Fibroblast of lung (primary cell): ENCODE measurements at regions not wholly inside any gene's neighbourhood (a gene's known extent, or its start where the extent isn't known, plus 50 kb on each side); places are given as distances from the start of the nearest gene placed in this dataset.

Source experiments
- DNase-seq, 2 donors: peaks; one replicate each; pipeline versions ENCODE4 v3.0.0 to v3.0.0-alpha.2; 2010; ENCODE audit warnings: low read depth in 2 of 2
- H2AFZ ChIP-seq: 2 replicates; pipeline ENCODE4 v1.5.1; 2012; ENCODE audit warnings: low read length, control low read depth, inconsistent platforms
- H3K27ac ChIP-seq: 2 replicates; pipeline ENCODE4 v1.5.1; 2011; ENCODE audit warnings: low read length, control low read depth; ENCODE audit not compliant: insufficient read depth
- H3K27me3 ChIP-seq: 2 replicates; pipeline ENCODE4 v1.5.1; 2011; ENCODE audit warnings: mild to moderate bottlenecking, low read length; ENCODE audit not compliant: control insufficient read depth, insufficient read depth
- H3K36me3 ChIP-seq: 2 replicates; pipeline ENCODE4 v1.5.1; 2011; ENCODE audit warnings: low read length; ENCODE audit not compliant: control insufficient read depth, insufficient read depth
- H3K4me1 ChIP-seq: 2 replicates; pipeline ENCODE4 v1.5.1; 2011; ENCODE audit warnings: low read length; ENCODE audit not compliant: control insufficient read depth, insufficient read depth; ENCODE audit errors: extremely low read depth
- H3K4me2 ChIP-seq: 2 replicates; pipeline ENCODE4 v1.5.1; 2011; ENCODE audit warnings: low read length, control low read depth; ENCODE audit not compliant: insufficient read depth; ENCODE audit errors: extremely low read depth
- H3K4me3 ChIP-seq, 4 experiments: fragments of 200-600 bp in 1 of 4; sonication (generic) in 1 of 4; replicated peaks in 1 of 4; 2 replicates each; pipeline ENCODE4 v1.5.1; 2011 to 2016; ENCODE audit warnings: low read length in 4 of 4, low read depth in 3 of 4, mild to moderate bottlenecking in 3 of 4, control low read depth in 2 of 4, inconsistent platforms in 1 of 4, mixed read lengths in 1 of 4; ENCODE audit not compliant: insufficient read depth in 1 of 4; ENCODE audit errors: control extremely low read depth in 1 of 4
- H3K79me2 ChIP-seq: 2 replicates; pipeline ENCODE4 v1.5.1; 2012; ENCODE audit warnings: mild to moderate bottlenecking, low read length, inconsistent platforms; ENCODE audit not compliant: control insufficient read depth, insufficient read depth
- H3K9ac ChIP-seq: 2 replicates; pipeline ENCODE4 v1.5.1; 2011; ENCODE audit warnings: mild to moderate bottlenecking, low read length, control low read depth; ENCODE audit not compliant: insufficient read depth
- H3K9me3 ChIP-seq: 2 replicates; pipeline ENCODE4 v1.5.1; 2012; ENCODE audit warnings: low read depth, low read length; ENCODE audit not compliant: control insufficient read depth, insufficient read depth
- H4K20me1 ChIP-seq: 2 replicates; pipeline ENCODE4 v1.5.1; 2011; ENCODE audit warnings: low read length; ENCODE audit not compliant: control insufficient read depth, insufficient read depth; ENCODE audit errors: extremely low read depth
- CTCF ChIP-seq, 2 donors: IDR thresholded peaks in 1 of 2; conservative IDR thresholded peaks in 1 of 2; 1 replicate in 1 of 2; 2 replicates in 1 of 2; pipeline ENCODE4 v1.5.1; 2011 to 2012; ENCODE audit warnings: low read length in 2 of 2, control low read depth in 1 of 2, inconsistent platforms in 1 of 2, low read depth in 1 of 2, mild to moderate bottlenecking in 1 of 2
- EZH2 ChIP-seq: IDR thresholded peaks from 2 replicates; pipeline ENCODE4 v1.5.1; 2012; ENCODE audit warnings: low read length, control low read depth, mild to moderate bottlenecking; ENCODE audit errors: missing control alignments

- Histone ChIP-seq H3K9ac (no peak overlapping the region), H3K27me3 (no peaks in the 10 kb centered on the region), H4K20me1 (no peaks in the 10 kb centered on the region), H3K36me3 (no peaks in the 10 kb centered on the region), H3K4me3 (no peak overlapping the region), H3K4me2 (no peak overlapping the region), H3K4me1 (peaks cover 16% of the 10 kb centered on the region), H3K27ac (no peak overlapping the region), H3K79me2 (no peaks in the 10 kb centered on the region), H3K9me3 (no peaks in the 10 kb centered on the region), H2AFZ (no peak overlapping the region)
- TF ChIP-seq CTCF (conservative IDR thresholded peaks at IDR 0.05 in 1 of 2, IDR thresholded peaks at IDR 0.05 in 1 of 2; ENCODE audit: low read depth in 1 of 2, low read length in 2 of 2): no peak
- TF ChIP-seq EZH2: no peak
- DNase-seq: no peak
Observed at GRCh38 chr9:91122755-91123154, 239.0 kb downstream of the AUH start.

DNA sequence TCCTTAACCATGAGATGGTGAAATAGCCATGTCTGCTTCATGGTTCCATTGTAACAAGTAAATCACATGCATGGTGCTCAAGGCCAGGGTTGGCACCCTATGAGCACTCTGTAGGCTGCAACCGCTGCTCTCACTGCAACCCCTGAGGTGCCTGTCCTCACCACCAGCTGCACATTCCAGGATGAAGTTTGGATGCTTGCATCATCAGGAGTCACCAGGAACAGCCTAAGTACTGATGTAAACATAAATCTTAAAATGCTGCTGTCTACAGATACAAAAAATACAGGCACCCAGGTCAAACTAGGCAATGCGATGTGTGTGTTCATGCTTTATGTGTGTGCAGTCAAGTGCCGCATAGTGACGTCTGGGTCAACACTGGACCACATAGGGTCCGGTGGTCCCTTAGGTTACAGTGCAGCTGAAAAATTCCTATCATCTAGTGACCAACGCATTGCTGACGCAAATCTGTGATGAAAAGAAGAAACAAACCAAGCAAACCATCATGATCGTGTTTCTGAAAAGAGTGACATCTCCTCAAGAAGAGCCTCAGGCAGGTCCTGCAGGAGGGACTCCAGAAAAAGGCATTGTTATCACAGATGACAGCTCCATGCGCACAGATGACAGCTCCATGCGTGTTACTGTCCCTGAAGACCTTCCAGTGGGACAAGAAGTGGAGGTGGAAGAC, 234.8 kb downstream of the AUH start:
- H3K27ac ChIP-seq: peak overlapping the region; percentile 65
- no peaks in the 10 kb centered on the region for H3K36me3 ChIP-seq
- TF ChIP-seq CTCF (conservative IDR thresholded peaks at IDR 0.05 in 1 of 2, IDR thresholded peaks at IDR 0.05 in 1 of 2; ENCODE audit: low read depth in 1 of 2, low read length in 2 of 2) (no peak), EZH2 (no peak)
- H3K4me1 ChIP-seq: peaks cover 12% of the 10 kb centered on the region
- no peak overlapping the region for H3K4me3 ChIP-seq
- no peaks in the 10 kb centered on the region for H3K79me2 ChIP-seq
- peak; percentile 44 to 95 for DNase-seq
- no peak overlapping the region for H2AFZ ChIP-seq
- no peaks in the 10 kb centered on the region for H3K9me3 ChIP-seq
- no peaks in the 10 kb centered on the region for H3K27me3 ChIP-seq
- H3K4me2 ChIP-seq: peak overlapping the region; percentile 16
- H3K9ac ChIP-seq: no peak overlapping the region
- H4K20me1 ChIP-seq: no peaks in the 10 kb centered on the region

DNA sequence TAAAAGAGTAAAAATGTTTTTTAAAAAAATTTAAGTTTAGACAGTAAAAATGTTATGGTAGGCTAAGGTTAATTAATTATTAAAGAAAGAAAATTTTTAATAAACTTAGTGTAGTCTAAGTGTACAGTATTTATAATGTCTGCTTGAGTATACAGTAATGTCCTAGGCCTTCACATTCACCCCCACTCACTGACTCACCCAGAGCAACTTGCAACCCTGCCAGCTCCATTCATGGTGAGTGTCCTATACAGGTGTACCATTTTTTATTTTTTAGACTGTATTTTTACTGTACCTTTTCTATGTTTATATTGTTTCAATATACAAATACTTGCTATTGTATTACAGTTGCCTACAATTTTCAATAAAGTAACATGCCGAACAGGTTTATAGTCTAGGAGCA, 234.1 kb downstream of the AUH start:
- H4K20me1 ChIP-seq: no peaks in the 10 kb centered on the region
- no peaks in the 10 kb centered on the region for H3K9me3 ChIP-seq
- no peak overlapping the region for H3K4me3 ChIP-seq
- H3K79me2 ChIP-seq: no peaks in the 10 kb centered on the region
- H3K27me3 ChIP-seq: no peaks in the 10 kb centered on the region
- no peak overlapping the region for H3K27ac ChIP-seq
- H3K4me1 ChIP-seq: peaks cover 15% of the 10 kb centered on the region
- no peak overlapping the region for H2AFZ ChIP-seq
- DNase-seq: peak; percentile 41 to 44
- no peak for TF ChIP-seq CTCF (conservative IDR thresholded peaks at IDR 0.05 in 1 of 2, IDR thresholded peaks at IDR 0.05 in 1 of 2; ENCODE audit: low read depth in 1 of 2, low read length in 2 of 2)
- no peak for TF ChIP-seq EZH2
- H3K36me3 ChIP-seq: no peaks in the 10 kb centered on the region
- no peak overlapping the region for H3K4me2 ChIP-seq
- H3K9ac ChIP-seq: no peak overlapping the region
